Right ventricle myocardium superior (tissue), 1 donor: ENCODE measurements at regions not wholly inside any gene's neighbourhood (a gene's known extent, or its start where the extent isn't known, plus 50 kb on each side); places are given as distances from the start of the nearest gene placed in this dataset.

ENCODE experiments used
- ATAC-seq: fragments of 200-7000 bp; cut with Tn5 transposase; one replicate; pipeline ENCODE4 v1.9.1; 2020; ENCODE audit warnings: mild to moderate bottlenecking; ENCODE audit not compliant: poor library complexity
- DNase-seq: peaks from one replicate; pipeline ENCODE4 v3.0.0-alpha.2; 2020
- intact Hi-C: fragments of 100-400 bp; cut with DNase I; formaldehyde crosslinking; loops from one replicate; pipeline ENCODE4 v1.11.2; 2022
- donor health status: DM: no; HTN: yes; CAD: no; lungs with severe emphysema.

DNA sequence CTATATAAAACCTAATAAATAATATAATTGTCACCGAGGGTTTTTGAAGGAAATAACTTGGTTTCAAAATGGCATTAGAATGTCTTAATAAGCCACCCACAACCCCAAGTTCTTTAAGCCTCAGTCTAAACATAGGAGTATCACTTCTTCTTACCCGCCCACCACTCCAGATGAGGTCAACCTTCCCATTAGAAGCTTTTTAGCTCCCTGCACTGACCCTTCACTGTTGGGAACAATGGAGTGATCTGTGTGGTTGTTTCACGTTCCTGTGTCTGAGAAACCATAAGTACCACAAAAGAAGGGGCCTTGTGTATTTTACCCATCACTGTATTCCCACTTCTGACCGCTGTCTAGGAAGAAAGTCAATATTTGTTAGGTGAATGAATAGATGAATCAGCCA is 326.3 kb upstream of the ZNF521 start:
- intact Hi-C loops, result no loop called here
- DNase-seq, result no peak
- ATAC-seq, result no peak

- DNase-seq, result no peak
- intact Hi-C loops, result no loop called here
- no peak for ATAC-seq
Observed at GRCh38 chr18:25675123-25675850, 323.3 kb upstream of the ZNF521 start.

- DNase-seq (no peak), ATAC-seq (no peak)
- intact Hi-C loops, result no loop called here
Observed at GRCh38 chr18:25674183-25674582, 322.2 kb upstream of the ZNF521 start.

DNA sequence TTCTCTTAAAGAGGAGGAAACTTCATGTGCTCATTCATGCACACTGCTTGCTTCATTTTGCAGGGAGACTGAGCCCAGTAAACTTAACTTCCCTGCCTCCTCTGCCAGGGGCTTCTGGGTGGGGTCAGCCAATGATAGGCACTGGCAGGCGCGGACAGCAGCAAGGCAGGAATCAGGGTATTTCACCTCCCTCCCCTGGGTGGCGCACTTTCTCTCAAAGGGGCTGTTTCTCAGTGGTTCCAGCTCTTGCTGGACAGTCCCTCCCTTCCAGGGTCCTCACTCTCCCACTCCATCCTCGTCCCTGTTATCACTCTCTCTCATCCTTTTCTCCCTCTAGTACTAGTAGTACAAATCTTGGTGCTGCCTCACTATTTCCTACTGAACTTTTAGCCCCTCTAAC is 320.5 kb upstream of the ZNF521 start:
- DNase-seq, result no peak
- intact Hi-C loops, result no loop called here
- ATAC-seq, result no peak

DNA sequence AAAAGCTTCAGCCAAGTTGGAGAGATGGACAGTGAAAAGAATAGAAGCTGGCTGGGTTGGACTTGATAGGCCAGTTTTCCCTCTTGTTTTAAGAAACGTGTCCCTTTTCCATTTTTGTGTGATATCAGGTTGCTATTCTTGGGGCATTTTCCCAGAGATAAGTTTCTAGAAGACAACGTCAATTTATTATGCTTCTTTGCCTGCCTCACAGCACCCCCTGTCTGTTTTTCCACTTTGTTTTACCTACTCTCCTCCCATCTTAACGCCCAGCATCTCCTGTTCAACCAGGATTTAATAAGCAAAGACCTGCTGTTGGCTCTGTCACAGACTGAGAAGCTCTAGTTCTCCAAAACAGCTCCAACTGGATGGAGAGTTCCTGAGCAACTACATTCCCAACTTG is 317.8 kb upstream of the ZNF521 start:
- DNase-seq (no peak), ATAC-seq (no peak)
- intact Hi-C loops, result loop anchor here (10.0 kb wide), 1 partner anchor 795 kb away; no protein-coding TSS in a partner anchor

DNA sequence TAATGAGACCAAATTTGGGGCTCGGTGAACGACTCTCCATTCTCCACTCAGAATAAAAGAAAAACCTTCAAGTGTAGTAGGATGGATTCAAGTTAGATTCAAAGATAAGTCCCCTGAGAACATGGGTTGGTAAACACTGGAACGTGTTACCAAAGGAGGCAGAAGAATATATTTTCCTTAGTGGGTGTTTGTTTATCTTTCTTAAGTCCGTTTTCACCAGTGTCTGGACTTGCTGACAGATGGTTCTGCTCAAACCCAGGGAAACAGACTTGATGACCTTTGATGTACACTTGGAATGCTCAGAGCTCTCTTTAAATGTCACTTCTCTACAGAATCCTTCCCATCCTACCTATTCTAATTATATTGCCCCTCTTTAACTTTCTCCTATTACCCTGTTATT is 310.3 kb upstream of the ZNF521 start:
- no peak for ATAC-seq
- intact Hi-C loops, result loop anchor here (10.0 kb wide), 1 partner anchor 787 kb away; no protein-coding TSS in a partner anchor
- no peak for DNase-seq

GRCh38 chr18:25661831-25662230 is 309.9 kb upstream of the ZNF521 start:
- ATAC-seq, result no peak
- no peak for DNase-seq
- intact Hi-C loops, result loop anchor here (10.0 kb wide), 1 partner anchor 787 kb away; no protein-coding TSS in a partner anchor

- no peak for DNase-seq
- no peak for ATAC-seq
- intact Hi-C loops, result no loop called here
Observed at GRCh38 chr18:25659541-25659940, 307.6 kb upstream of the ZNF521 start.

- intact Hi-C loops, result no loop called here
- ATAC-seq (no peak), DNase-seq (no peak)
Observed at GRCh38 chr18:25658476-25658875, 306.5 kb upstream of the ZNF521 start.

GRCh38 chr18:25651553-25651952 is 299.6 kb upstream of the ZNF521 start:
- intact Hi-C loops, result no loop called here
- ATAC-seq, result no peak
- DNase-seq, result no peak

DNA sequence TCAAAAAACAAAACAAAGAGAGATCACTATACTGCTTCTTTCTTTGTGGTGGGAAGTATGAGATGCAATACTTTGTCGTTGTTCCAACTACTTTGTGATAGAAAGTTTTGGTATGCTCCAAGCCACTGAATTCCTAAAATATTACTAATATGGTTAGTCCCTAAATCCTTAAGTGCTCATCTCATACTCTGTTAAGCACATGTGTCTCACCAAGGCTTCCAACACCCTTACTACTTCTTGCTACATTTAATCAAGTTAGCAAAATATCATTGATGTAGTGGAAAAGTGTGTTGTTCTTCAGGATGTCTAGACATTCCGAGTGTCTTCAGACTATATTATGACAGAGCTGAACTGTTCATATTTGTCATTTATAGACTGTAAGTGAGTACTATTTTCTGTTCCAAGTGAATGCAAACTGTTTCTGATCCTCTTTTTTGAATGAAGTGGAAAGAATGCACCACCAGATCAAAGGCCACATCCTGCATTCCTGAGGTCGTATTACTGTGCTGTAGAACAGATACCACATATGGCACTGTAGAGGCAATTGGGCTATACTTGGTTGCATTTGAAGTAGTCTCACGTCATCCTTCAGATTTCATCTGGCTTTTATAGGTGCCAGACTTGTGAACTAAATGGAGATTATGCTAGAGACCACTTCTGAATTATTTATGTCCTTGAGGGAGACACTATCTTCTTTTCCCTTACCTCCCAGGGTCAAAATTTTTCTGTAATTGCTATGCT is 298.4 kb upstream of the ZNF521 start:
- intact Hi-C loops, result no loop called here
- no peak for ATAC-seq

GRCh38 chr18:25648716-25649260 is 296.8 kb upstream of the ZNF521 start:
- intact Hi-C loops, result no loop called here
- DNase-seq (no peak), ATAC-seq (no peak)

More for the DNA sequence above, 298.4 kb upstream of the ZNF521 start:
- DNase-seq, result no peak

- no peak for ATAC-seq
- intact Hi-C loops, result no loop called here
- no peak for DNase-seq
Observed at GRCh38 chr18:25647404-25647803, 295.4 kb upstream of the ZNF521 start.

DNA sequence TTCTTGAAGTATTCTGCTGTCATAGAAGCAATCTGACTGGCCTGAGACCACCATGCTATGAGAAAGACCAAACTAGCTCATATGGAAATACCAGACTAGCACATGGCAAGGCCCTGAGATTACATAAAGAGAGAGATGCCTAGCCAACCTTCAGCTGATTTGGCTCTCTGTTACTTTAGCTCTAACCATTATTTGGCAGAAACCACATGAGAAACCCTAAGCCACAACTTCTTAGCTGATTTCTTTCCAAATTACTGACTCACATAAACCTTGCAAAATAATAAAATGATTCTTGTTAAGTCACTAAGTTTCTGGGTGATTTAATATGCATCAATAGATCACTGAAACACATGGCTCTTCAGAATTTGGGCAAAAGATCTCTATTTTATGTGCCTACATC is 295.0 kb upstream of the ZNF521 start:
- DNase-seq (no peak), ATAC-seq (no peak)
- intact Hi-C loops, result no loop called here

DNA sequence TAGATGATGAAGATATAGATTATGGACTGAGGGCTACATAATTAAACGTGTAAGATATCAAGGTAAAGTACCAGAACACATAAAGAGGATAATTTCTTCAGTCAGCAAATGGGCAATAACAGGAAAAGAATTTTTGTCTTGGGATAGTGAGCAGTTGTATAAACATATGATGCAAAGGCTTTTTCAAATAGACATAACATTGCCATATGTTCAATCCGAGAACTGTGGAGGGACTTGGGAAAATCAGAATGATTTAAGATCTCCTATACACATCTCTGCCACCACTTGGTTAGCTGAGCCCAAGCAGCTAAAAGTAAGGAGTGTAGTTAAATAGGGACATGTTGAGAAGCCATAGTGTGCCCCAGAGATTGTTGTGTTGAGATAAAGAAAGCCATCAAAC is 287.6 kb upstream of the ZNF521 start:
- intact Hi-C loops, result no loop called here
- ATAC-seq (no peak), DNase-seq (no peak)

GRCh38 chr18:25633563-25633962 is 281.6 kb upstream of the ZNF521 start:
- DNase-seq (no peak), ATAC-seq (no peak)
- intact Hi-C loops, result no loop called here

GRCh38 chr18:25630682-25631081 is 278.7 kb upstream of the ZNF521 start:
- ATAC-seq (no peak), DNase-seq (no peak)
- intact Hi-C loops, result no loop called here

- ATAC-seq, result no peak
- intact Hi-C loops, result no loop called here
- no peak for DNase-seq
Observed at GRCh38 chr18:25621682-25622081, 269.7 kb upstream of the ZNF521 start.

GRCh38 chr18:25621144-25621543 is 269.2 kb upstream of the ZNF521 start:
- intact Hi-C loops, result no loop called here
- no peak for DNase-seq

GRCh38 chr18:25614168-25614567 is 262.2 kb upstream of the ZNF521 start:
- no peak for ATAC-seq
- intact Hi-C loops, result no loop called here
- no peak for DNase-seq

More at GRCh38 chr18:25621144-25621543, 269.2 kb upstream of the ZNF521 start:
- no peak for ATAC-seq
